ENCODE measurements at regions not wholly inside any gene's neighbourhood (a gene's known extent, or its start where the extent isn't known, plus 50 kb on each side); places are given as distances from the start of the nearest gene placed in this dataset.

DNA sequence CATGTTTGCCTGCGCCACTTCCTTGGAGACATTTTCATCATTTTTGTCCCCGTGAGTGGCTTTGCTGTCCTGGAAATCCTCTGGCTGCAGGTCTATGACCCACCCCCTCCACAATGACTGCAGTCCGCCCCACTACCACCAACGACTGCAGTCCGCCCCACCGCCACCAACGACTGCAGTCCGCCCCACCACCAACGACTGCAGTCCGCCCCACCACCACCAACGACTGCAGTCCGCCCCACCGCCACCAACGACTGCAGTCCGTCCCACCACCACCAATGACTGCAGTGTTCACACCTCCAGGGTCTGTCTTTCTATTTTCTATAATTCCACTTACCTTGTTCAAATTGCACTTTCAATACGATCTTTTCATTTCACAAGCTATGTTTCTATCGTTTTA, 820.7 kb upstream of the SALL3 start:
- H3K27ac ChIP-seq: no peak overlapping the region
- WGBS, 2 donors (ENCODE audit: low coverage in 1 of 2): 90 to 92% methylated on average over 17 of the region's 17 CpGs
- TF ChIP-seq POLR2A (IDR thresholded peaks at IDR 0.05) (no peak), POLR2AphosphoS5 (IDR thresholded peaks at IDR 0.05) (no peak), EP300 (IDR thresholded peaks at IDR 0.05; ENCODE audit: low read depth) (no peak), CTCF (IDR thresholded peaks at IDR 0.05) (no peak)
- H3K4me3 ChIP-seq: no peak overlapping the region
- no peaks in the 10 kb centered on the region for H3K4me1 ChIP-seq
- in situ Hi-C loops (cut with MboI; ENCODE audit: low pct_ligation_motif_present in 1 of 4, low pct_unique_long_range_greater_than_20kb in 1 of 4, low sequenced_read_pairs in 3 of 4) (loop anchor here in 1 of 4 donors (25.0 kb wide), 1 partner anchor 1872 kb away; no protein-coding TSS in a partner anchor), intact Hi-C loops (cut with DNase I; ENCODE audit: low total_unique reads) (no loop called here)
- H3K36me3 ChIP-seq: no peaks in the 10 kb centered on the region
- H3K9me3 ChIP-seq: no peaks in the 10 kb centered on the region
- no peaks in the 10 kb centered on the region for H3K27me3 ChIP-seq
- no peak for DNase-seq

GRCh38 chr18:78159397-78159796, 820.2 kb upstream of the SALL3 start:
- no peaks in the 10 kb centered on the region for H3K27me3 ChIP-seq
- no peaks in the 10 kb centered on the region for H3K9me3 ChIP-seq
- H3K4me3 ChIP-seq: no peak overlapping the region
- intact Hi-C loops (cut with DNase I; ENCODE audit: low total_unique reads) (no loop called here), in situ Hi-C loops (cut with MboI; ENCODE audit: low pct_ligation_motif_present in 1 of 4, low pct_unique_long_range_greater_than_20kb in 1 of 4, low sequenced_read_pairs in 3 of 4) (loop anchor here in 1 of 4 donors (25.0 kb wide), 1 partner anchor 1872 kb away; no protein-coding TSS in a partner anchor)
- no peaks in the 10 kb centered on the region for H3K36me3 ChIP-seq
- DNase-seq: no peak
- H3K4me1 ChIP-seq: no peaks in the 10 kb centered on the region
- 91 to 92% methylated on average over 6 to 8 of the region's 8 CpGs for WGBS, 2 donors (ENCODE audit: low coverage in 1 of 2)
- no peak overlapping the region for H3K27ac ChIP-seq
- TF ChIP-seq EP300 (IDR thresholded peaks at IDR 0.05; ENCODE audit: low read depth) (no peak), POLR2A (IDR thresholded peaks at IDR 0.05) (no peak)

DNA sequence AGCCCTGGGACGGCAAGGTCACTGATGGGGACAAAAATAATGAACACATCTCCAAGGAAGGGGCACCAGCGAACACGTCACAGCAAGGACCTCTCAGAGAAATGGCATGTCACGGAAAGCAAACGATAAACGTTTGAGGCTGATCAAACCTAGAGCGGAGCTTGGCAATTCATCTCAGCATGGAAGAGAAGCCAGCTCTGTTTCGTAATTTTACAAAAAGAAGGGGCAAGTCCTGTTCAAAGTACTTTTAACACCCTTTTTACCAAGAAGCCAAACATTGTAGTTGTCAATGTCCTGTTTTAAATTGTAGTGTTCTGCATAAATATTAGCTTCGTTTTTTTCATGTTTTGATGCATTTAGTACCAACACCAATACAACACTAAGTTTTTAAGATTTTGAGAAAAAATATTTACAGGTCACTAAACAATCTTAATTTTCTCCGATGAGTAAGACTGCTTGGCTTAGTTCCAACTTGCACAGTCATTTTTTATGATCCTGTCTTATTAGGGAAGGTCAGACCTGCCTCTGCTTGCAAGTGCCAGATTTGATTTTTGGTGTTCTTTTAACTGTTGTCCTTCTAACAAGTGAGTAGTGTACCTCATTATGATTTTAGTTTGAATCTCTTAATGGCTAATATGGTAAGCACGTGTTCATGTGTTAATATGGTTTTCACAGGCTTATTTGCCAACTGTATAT, 818.5 kb upstream of the SALL3 start:
- Histone ChIP-seq H3K27me3 (no peaks in the 10 kb centered on the region), H3K9me3 (no peaks in the 10 kb centered on the region), H3K36me3 (no peaks in the 10 kb centered on the region), H3K4me3 (no peak overlapping the region), H3K27ac (no peak overlapping the region), H3K4me1 (no peaks in the 10 kb centered on the region)
- in situ Hi-C loops (cut with MboI; ENCODE audit: low pct_ligation_motif_present in 1 of 4, low pct_unique_long_range_greater_than_20kb in 1 of 4, low sequenced_read_pairs in 3 of 4) (loop anchor here in 1 of 4 donors (25.0 kb wide), 1 partner anchor 1874 kb away; no protein-coding TSS in a partner anchor), intact Hi-C loops (cut with DNase I; ENCODE audit: low total_unique reads) (no loop called here)
- 71 to 73% methylated on average over 11 of the region's 11 CpGs for WGBS, 2 donors (ENCODE audit: low coverage in 1 of 2)
- DNase-seq: no peak
- TF ChIP-seq POLR2AphosphoS5 (IDR thresholded peaks at IDR 0.05) (no peak), POLR2A (IDR thresholded peaks at IDR 0.05) (no peak), EP300 (IDR thresholded peaks at IDR 0.05; ENCODE audit: low read depth) (no peak), CTCF (IDR thresholded peaks at IDR 0.05) (no peak)

- H3K36me3 ChIP-seq: no peaks in the 10 kb centered on the region
- TF ChIP-seq POLR2AphosphoS5 (IDR thresholded peaks at IDR 0.05) (no peak), EP300 (IDR thresholded peaks at IDR 0.05; ENCODE audit: low read depth) (no peak), POLR2A (IDR thresholded peaks at IDR 0.05) (no peak), CTCF (IDR thresholded peaks at IDR 0.05) (no peak)
- H3K9me3 ChIP-seq: no peaks in the 10 kb centered on the region
- no peaks in the 10 kb centered on the region for H3K4me1 ChIP-seq
- H3K27ac ChIP-seq: no peak overlapping the region
- H3K27me3 ChIP-seq: no peaks in the 10 kb centered on the region
- WGBS, 2 donors (ENCODE audit: low coverage in 1 of 2): 76% methylated on average over 5 to 7 of the region's 7 CpGs
- H3K4me3 ChIP-seq: no peak overlapping the region
- intact Hi-C loops (cut with DNase I; ENCODE audit: low total_unique reads): no loop called here
- in situ Hi-C loops (cut with MboI; ENCODE audit: low pct_ligation_motif_present in 1 of 4, low pct_unique_long_range_greater_than_20kb in 1 of 4, low sequenced_read_pairs in 3 of 4): loop anchor here in 1 of 4 donors (25.0 kb wide), 1 partner anchor 1878 kb away; no protein-coding TSS in a partner anchor
- DNase-seq: no peak
Observed at GRCh38 chr18:78165525-78165924, 814.1 kb upstream of the SALL3 start.
